H1 (cell line): ENCODE measurements at regions not wholly inside any gene's neighbourhood (a gene's known extent, or its start where the extent isn't known, plus 50 kb on each side); places are given as distances from the start of the nearest gene placed in this dataset.
A peak's percentile ranks its signal among the peaks of the same experiment; 100 is the strongest.

ENCODE experiments used
- ATF2 ChIP-seq: IDR thresholded peaks from 2 replicates; pipeline ENCODE4 v1.6.1; 2012; ENCODE audit warnings: low read length, inconsistent platforms
- BACH1 ChIP-seq: IDR thresholded peaks from 2 replicates; pipeline ENCODE4 v1.6.1; 2012; ENCODE audit warnings: low read length, improper control_type of control experiment
- BCL11A ChIP-seq, 2 experiments: IDR thresholded peaks; one replicate each; pipeline ENCODE4 v1.6.1; 2011; ENCODE audit warnings: low read depth in 2 of 2, low read length in 2 of 2, mild to moderate bottlenecking in 2 of 2
- CBX5 ChIP-seq: fragments of 300-800, 300-1000 bp; sonication (generic); IDR thresholded peaks from 2 replicates; pipeline ENCODE4 v1.7.1; 2016; ENCODE audit warnings: antibody characterized with exemption, low read length, low read depth
- EP300 ChIP-seq, 2 experiments: IDR thresholded peaks; 1 replicate in 1 of 2; 2 replicates in 1 of 2; pipeline ENCODE4 v1.6.1; 2011 to 2012; ENCODE audit warnings: low read depth in 2 of 2, low read length in 2 of 2, mild to moderate bottlenecking in 2 of 2, borderline replicate concordance in 1 of 2, inconsistent platforms in 1 of 2, moderate library complexity in 1 of 2
- POLR2A ChIP-seq, 2 experiments: IDR thresholded peaks; 1 replicate in 1 of 2; 2 replicates in 1 of 2; pipeline ENCODE4 v1.6.1; 2011; ENCODE audit warnings: low read depth in 2 of 2, low read length in 2 of 2, mild to moderate bottlenecking in 2 of 2; ENCODE audit errors: control extremely low read depth in 1 of 2
- POU5F1 ChIP-seq: IDR thresholded peaks from 2 replicates; pipeline ENCODE4 v1.6.1; 2011; ENCODE audit warnings: low read depth, mild to moderate bottlenecking, low read length, moderate library complexity
- RBBP5 ChIP-seq: IDR thresholded peaks from 2 replicates; pipeline ENCODE4 v1.7.1; 2012; ENCODE audit warnings: low read depth, mild to moderate bottlenecking, inconsistent platforms, low read length, moderate library complexity, borderline replicate concordance
- SP1 ChIP-seq: IDR thresholded peaks from 2 replicates; pipeline ENCODE4 v1.6.1; 2011; ENCODE audit warnings: low read depth, low read length
- SP4 ChIP-seq: IDR thresholded peaks from 2 replicates; pipeline ENCODE4 v1.6.1; 2012; ENCODE audit warnings: low read length, inconsistent platforms
- TAF1 ChIP-seq: IDR thresholded peaks from 2 replicates; pipeline ENCODE4 v1.6.1; 2011; ENCODE audit warnings: mild to moderate bottlenecking, low read depth, low read length

- peak in 1 of 2 experiments; percentile 52 for TF ChIP-seq BCL11A (IDR thresholded peaks at IDR 0.05; ENCODE audit: low read depth in 2 of 2, low read length in 2 of 2)
- no peak for TF ChIP-seq CBX5
- TF ChIP-seq POLR2A (IDR thresholded peaks at IDR 0.05; ENCODE audit: control extremely low read depth in 1 of 2, low read depth in 2 of 2, low read length in 2 of 2) = 0 out of 3 replicates have a peak, but pooled peaks of 1 of the 2 experiments have one; percentile 22
- TF ChIP-seq BACH1 = peak; percentile 88
- TF ChIP-seq EP300 (IDR thresholded peaks at IDR 0.05; ENCODE audit: borderline replicate concordance in 1 of 2, low read depth in 2 of 2, low read length in 2 of 2) = peak in 1 of 2 experiments; percentile 28; a peak in 1 of 3 replicates
- 0 out of 2 replicates have a peak, but pooled peaks have one; percentile 7 for TF ChIP-seq TAF1
- TF ChIP-seq RBBP5 = peak; percentile 94
- TF ChIP-seq SP1 = peak; percentile 75
- TF ChIP-seq ATF2 = peak; percentile 68; the same call in 1 of the 2 replicates
- no peak for TF ChIP-seq SP4
- TF ChIP-seq POU5F1 = peak; percentile 42
Observed at GRCh38 chr2:62354771-62355561, 151.0 kb downstream of the TMEM17 start (continued).
